WERI-Rb-1 (cell line): ENCODE measurements at regions not wholly inside any gene's neighbourhood (a gene's known extent, or its start where the extent isn't known, plus 50 kb on each side); places are given as distances from the start of the nearest gene placed in this dataset.

ENCODE experiments used
- DNase-seq: peaks from one replicate; pipeline ENCODE4 v3.0.0-alpha.2; 2020
- H3K27ac ChIP-seq: fragments of 250-450 bp; sonication (Bioruptor Pico); 2 replicates; pipeline ENCODE4 v1.5.1; 2020; ENCODE audit warnings: mild to moderate bottlenecking, moderate library complexity
- H3K27me3 ChIP-seq: fragments of 250-450 bp; sonication (Bioruptor Pico); 2 replicates; pipeline ENCODE4 v1.5.1; 2021; ENCODE audit warnings: mild to moderate bottlenecking, low read depth, moderate library complexity; ENCODE audit not compliant: insufficient read depth, severe bottlenecking
- H3K36me3 ChIP-seq: fragments of 250-450 bp; sonication (Bioruptor Pico); 2 replicates; pipeline ENCODE4 v1.5.1; 2020; ENCODE audit warnings: mild to moderate bottlenecking, moderate library complexity
- H3K4me3 ChIP-seq: 2 replicates; pipeline ENCODE4 v1.5.1; 2011; ENCODE audit warnings: low read depth, mild to moderate bottlenecking, control low read depth, low read length
- H3K9me3 ChIP-seq: fragments of 250-450 bp; sonication (Bioruptor Pico); 2 replicates; pipeline ENCODE4 v1.5.1; 2021; ENCODE audit warnings: mild to moderate bottlenecking, moderate library complexity; ENCODE audit not compliant: severe bottlenecking
- TF ChIP-seq, protein P1 (sequence below): IDR thresholded peaks from 2 replicates; pipeline ENCODE4 v1.5.1; 2011; ENCODE audit warnings: low read depth, mild to moderate bottlenecking, control low read depth, inconsistent platforms, low read length

DNA sequence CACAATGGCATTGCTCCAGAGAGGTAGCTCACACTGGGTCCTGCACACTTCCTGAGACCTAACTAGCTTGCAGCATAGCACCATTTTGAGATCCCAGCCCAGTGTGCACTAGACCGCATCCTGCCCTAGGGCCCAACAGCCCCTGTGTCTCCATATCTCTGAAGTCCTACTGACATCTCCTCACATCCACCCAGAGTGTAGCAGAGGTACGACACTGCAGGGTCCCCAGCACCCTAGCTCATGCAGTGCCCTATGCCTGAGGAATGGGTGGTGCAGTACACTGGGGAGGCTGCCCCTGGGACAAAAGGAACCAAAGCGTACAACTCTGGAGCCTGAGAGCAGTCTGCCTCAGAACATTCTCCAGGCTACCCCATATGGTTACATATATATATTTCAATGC is 111.4 kb upstream of the DEPDC1 start:
- no peak for DNase-seq
- no peak overlapping the region for H3K4me3 ChIP-seq
- no peaks in the 10 kb centered on the region for H3K9me3 ChIP-seq
- no peaks in the 10 kb centered on the region for H3K27me3 ChIP-seq
- no peaks in the 10 kb centered on the region for H3K36me3 ChIP-seq
- H3K27ac ChIP-seq = no peak overlapping the region
- TF ChIP-seq, protein P1, sequence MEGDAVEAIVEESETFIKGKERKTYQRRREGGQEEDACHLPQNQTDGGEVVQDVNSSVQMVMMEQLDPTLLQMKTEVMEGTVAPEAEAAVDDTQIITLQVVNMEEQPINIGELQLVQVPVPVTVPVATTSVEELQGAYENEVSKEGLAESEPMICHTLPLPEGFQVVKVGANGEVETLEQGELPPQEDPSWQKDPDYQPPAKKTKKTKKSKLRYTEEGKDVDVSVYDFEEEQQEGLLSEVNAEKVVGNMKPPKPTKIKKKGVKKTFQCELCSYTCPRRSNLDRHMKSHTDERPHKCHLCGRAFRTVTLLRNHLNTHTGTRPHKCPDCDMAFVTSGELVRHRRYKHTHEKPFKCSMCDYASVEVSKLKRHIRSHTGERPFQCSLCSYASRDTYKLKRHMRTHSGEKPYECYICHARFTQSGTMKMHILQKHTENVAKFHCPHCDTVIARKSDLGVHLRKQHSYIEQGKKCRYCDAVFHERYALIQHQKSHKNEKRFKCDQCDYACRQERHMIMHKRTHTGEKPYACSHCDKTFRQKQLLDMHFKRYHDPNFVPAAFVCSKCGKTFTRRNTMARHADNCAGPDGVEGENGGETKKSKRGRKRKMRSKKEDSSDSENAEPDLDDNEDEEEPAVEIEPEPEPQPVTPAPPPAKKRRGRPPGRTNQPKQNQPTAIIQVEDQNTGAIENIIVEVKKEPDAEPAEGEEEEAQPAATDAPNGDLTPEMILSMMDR = no peak

DNA sequence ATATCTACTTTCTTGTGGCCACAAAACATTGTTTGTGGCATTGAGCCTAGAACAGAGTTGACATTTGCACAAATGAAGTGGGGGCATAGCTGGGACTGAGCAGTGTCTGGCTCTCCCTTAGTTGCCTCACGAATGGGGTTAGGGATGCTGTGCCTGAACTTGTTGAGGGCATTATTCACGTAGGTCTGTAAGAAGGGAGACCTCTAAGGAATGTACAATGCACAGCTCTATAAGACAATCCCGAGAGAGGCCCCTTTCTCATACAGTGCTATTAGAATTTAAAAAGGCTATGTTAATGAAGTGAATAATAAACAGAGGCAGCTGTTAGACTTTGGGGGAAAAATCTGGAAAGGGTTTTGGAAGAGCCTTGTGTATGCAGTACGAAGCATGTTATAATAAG is 118.4 kb upstream of the DEPDC1 start:
- no peaks in the 10 kb centered on the region for H3K27me3 ChIP-seq
- no peaks in the 10 kb centered on the region for H3K36me3 ChIP-seq
- no peak for DNase-seq
- TF ChIP-seq, protein P1 = no peak
- H3K9me3 ChIP-seq = peaks cover 4% of the 10 kb centered on the region
- H3K27ac ChIP-seq = no peak overlapping the region
- H3K4me3 ChIP-seq = no peak overlapping the region

DNA sequence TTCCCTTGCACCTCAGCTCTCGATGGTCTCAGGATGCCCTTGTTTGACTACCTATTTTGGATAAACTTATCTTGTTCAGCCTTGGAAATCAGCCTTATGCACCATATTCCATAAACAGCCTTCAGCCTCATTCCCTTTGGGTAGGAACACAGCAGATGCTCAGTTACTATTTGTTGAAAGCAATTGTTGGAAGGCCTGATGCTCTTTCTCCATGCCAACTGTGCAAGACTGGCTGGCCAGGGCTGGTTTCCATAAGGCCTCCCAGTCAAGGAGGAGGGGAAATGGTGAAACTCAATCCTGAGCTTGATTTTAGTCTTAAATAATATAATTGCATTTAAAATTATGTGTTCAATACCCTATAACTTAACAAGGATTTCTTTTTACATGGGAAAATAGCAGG is 121.1 kb upstream of the DEPDC1 start:
- Histone ChIP-seq H3K27ac (no peak overlapping the region), H3K27me3 (no peaks in the 10 kb centered on the region), H3K4me3 (no peak overlapping the region), H3K9me3 (peaks cover 8% of the 10 kb centered on the region), H3K36me3 (no peaks in the 10 kb centered on the region)
- TF ChIP-seq, protein P1 = no peak
- DNase-seq = no peak

DNA sequence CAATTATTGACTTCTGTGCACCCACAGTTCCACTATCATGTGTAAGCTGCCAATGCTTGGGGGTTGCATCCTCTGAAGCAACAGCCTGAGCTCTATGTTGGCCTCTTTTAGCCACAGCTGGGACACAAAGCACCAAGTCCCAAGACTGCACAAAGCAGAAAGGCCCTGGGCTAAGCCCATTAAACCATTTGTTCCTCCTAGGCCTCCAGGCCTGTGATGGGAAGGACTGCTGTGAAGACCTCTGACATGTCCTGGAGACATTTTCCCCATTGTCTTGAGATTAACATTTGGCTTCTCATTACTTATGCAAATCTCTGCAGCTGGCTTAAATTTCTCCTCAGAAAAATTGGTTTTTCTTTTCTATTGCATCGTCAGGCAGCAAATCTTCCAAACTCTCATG is 123.7 kb upstream of the DEPDC1 start:
- H3K9me3 ChIP-seq = peaks cover 8% of the 10 kb centered on the region
- TF ChIP-seq, protein P1 = no peak
- no peaks in the 10 kb centered on the region for H3K27me3 ChIP-seq
- no peak for DNase-seq
- H3K27ac ChIP-seq = no peak overlapping the region
- H3K4me3 ChIP-seq = no peak overlapping the region
- H3K36me3 ChIP-seq = no peaks in the 10 kb centered on the region

DNA sequence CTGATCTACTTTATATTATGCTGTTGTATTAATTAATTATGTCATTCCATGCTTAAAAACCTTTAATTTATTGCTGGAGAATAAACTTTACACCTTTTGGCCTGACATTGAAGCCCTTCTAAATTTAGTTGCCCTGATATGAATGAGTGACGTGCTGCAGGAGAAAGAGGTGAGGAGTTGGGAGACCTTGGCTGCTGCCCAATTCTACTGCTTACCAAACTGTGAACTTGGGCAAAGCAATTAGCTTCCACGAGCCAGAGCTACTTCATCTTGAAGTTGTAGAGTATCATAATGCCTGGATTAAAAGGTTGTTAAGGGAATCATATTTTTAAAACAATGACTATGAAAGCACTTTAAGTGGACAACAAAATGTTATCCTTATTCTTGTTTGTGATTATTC is 126.8 kb upstream of the DEPDC1 start:
- Histone ChIP-seq H3K36me3 (no peaks in the 10 kb centered on the region), H3K9me3 (peaks cover 8% of the 10 kb centered on the region), H3K27ac (no peak overlapping the region), H3K4me3 (no peak overlapping the region), H3K27me3 (no peaks in the 10 kb centered on the region)
- TF ChIP-seq, protein P1 = no peak
- DNase-seq = no peak

DNA sequence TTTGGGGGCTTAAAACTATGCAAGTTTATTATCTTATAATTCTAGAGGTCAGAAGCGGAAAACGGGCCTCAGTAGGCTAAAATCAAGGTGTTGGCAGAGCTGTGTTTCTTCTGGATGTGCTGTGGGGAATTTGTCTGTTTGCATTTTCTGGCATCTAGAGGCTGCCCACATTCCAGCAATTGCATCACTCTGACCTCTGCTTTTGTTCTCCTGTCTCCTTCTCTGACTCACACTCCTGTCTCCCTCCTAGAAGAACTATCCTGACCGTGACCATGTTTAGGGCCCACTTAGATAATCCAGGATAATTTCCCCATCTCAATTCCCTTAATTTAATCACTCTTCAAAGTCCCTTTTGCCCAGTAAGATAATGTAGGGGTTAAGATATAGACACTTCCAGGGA is 127.4 kb upstream of the DEPDC1 start:
- H3K27ac ChIP-seq = no peak overlapping the region
- H3K4me3 ChIP-seq = no peak overlapping the region
- peaks cover 8% of the 10 kb centered on the region for H3K9me3 ChIP-seq
- no peaks in the 10 kb centered on the region for H3K27me3 ChIP-seq
- TF ChIP-seq, protein P1 = no peak
- DNase-seq = no peak
- no peaks in the 10 kb centered on the region for H3K36me3 ChIP-seq
